HCT116 (cell line): ENCODE measurements at regions not wholly inside any gene's neighbourhood (a gene's known extent, or its start where the extent isn't known, plus 50 kb on each side); places are given as distances from the start of the nearest gene placed in this dataset.

Experiments
- ATAC-seq: fragments of 200-7000 bp; cut with Tn5 transposase; 2 replicates; pipeline ENCODE4 v1.9.1; 2020; ENCODE audit warnings: mild to moderate bottlenecking, moderate library complexity
- BruUV-seq: library from RNA; stranded (reverse); fragments of 400-500 nt; replicated peaks from 2 replicates; lab custom pipeline; 2021; lab: Mats Ljungman, UMichigan
- CTCF ChIA-PET: fragments of 300-600 bp; sonication (Branson Sonifier 250); formaldehyde crosslinking; loops from one replicate; lab custom pipeline; 2021; ENCODE audit warnings: antibody characterized with exemption; lab: Charles Lee
- POLR2A ChIA-PET: fragments of 300-600, 350-600 bp; sonication (Branson Sonifier 250); formaldehyde crosslinking; loops from one replicate; lab custom pipeline; 2021; ENCODE audit warnings: antibody characterized with exemption; lab: Charles Lee
- RAD21 ChIA-PET, 2 experiments: fragments of 300-600 bp; sonication (Branson Sonifier 250); formaldehyde crosslinking; loops; one replicate each; lab custom pipeline; 2023; ENCODE audit warnings: low total read pairs in 2 of 2; ENCODE audit not compliant: uncharacterized antibody in 2 of 2, unreplicated experiment in 2 of 2, low non-redundant PET in 1 of 2; lab: Charles Lee
- DNase-seq: peaks from one replicate; pipeline ENCODE4 v3.0.0-alpha.2; 2010; ENCODE audit warnings: low read depth, low spot score
- H2AFZ ChIP-seq: fragments of 200-600 bp; shearing (Covaris generic), sonication (generic); 2 replicates; pipeline ENCODE4 v1.6.1; 2017; ENCODE audit warnings: low read depth, mixed run types, mixed read lengths, antibody characterized with exemption, low read length; ENCODE audit not compliant: poor library complexity, severe bottlenecking
- H3K27ac ChIP-seq: 2 replicates; pipeline ENCODE4 v1.5.1; 2012; ENCODE audit warnings: low read depth, low read length
- H3K27me3 ChIP-seq: fragments of 200-600 bp; sonication (generic); 2 replicates; pipeline ENCODE4 v1.6.1; 2016; ENCODE audit warnings: mixed run types, low read length, mixed read lengths; ENCODE audit not compliant: insufficient read depth
- H3K36me3 ChIP-seq, 2 experiments: fragments of 200-500 bp in 1 of 2; fragments of 200-600 bp in 1 of 2; sonication (Bioruptor generic) in 1 of 2; sonication (generic) in 1 of 2; 2 replicates each; pipeline versions ENCODE4 v1.5.1 to v1.6.1; 2014 to 2016; ENCODE audit warnings: low read length in 2 of 2, inconsistent platforms in 1 of 2, mixed read lengths in 1 of 2, mixed run types in 1 of 2; ENCODE audit not compliant: insufficient read depth in 2 of 2, control insufficient read depth in 1 of 2
- H3K4me1 ChIP-seq, 2 experiments: fragments of 200-600 bp in 1 of 2; sonication (generic) in 1 of 2; 2 replicates each; pipeline versions ENCODE4 v1.5.1 to v1.6.1; 2012 to 2017; ENCODE audit warnings: low read length in 2 of 2, inconsistent platforms in 1 of 2, mild to moderate bottlenecking in 1 of 2, mixed read lengths in 1 of 2, mixed run types in 1 of 2, moderate library complexity in 1 of 2; ENCODE audit not compliant: insufficient read depth in 2 of 2, control insufficient read depth in 1 of 2
- H3K4me2 ChIP-seq: fragments of 200-600 bp; sonication (generic); 2 replicates; pipeline ENCODE4 v1.6.1; 2017; ENCODE audit warnings: mixed run types, low read length, mixed read lengths
- H3K4me3 ChIP-seq, 2 experiments: fragments of 200-600 bp in 1 of 2; sonication (generic) in 1 of 2; replicated peaks in 1 of 2; 2 replicates each; pipeline ENCODE4 v1.5.1; 2011 to 2016; ENCODE audit warnings: low read length in 2 of 2, control low read depth in 1 of 2, low read depth in 1 of 2, mild to moderate bottlenecking in 1 of 2, mixed read lengths in 1 of 2, mixed run types in 1 of 2
- H3K79me2 ChIP-seq: fragments of 200-600 bp; sonication (generic); 2 replicates; pipeline ENCODE4 v1.6.1; 2017; ENCODE audit warnings: mild to moderate bottlenecking, mixed run types, low read length, moderate library complexity, mixed read lengths; ENCODE audit not compliant: insufficient read depth
- H3K9ac ChIP-seq: fragments of 200-600 bp; sonication (generic); 2 replicates; pipeline ENCODE4 v1.6.1; 2016; ENCODE audit warnings: low read length, mixed read lengths
- H3K9me2 ChIP-seq: fragments of 200-600 bp; sonication (generic), shearing (Covaris generic); 2 replicates; pipeline ENCODE4 v1.6.1; 2017; ENCODE audit warnings: mixed run types, mild to moderate bottlenecking, moderate library complexity; ENCODE audit not compliant: insufficient read depth
- H3K9me3 ChIP-seq, 2 experiments: fragments of 200-500 bp in 1 of 2; fragments of 200-600 bp in 1 of 2; sonication (Bioruptor generic) in 1 of 2; sonication (generic) in 1 of 2; 2 replicates each; pipeline ENCODE4 v1.6.1; 2014 to 2017; ENCODE audit warnings: low read length in 2 of 2, mixed read lengths in 2 of 2, inconsistent platforms in 1 of 2, low read depth in 1 of 2, mild to moderate bottlenecking in 1 of 2, mixed run types in 1 of 2, moderate library complexity in 1 of 2; ENCODE audit not compliant: control insufficient read depth in 1 of 2, insufficient read depth in 1 of 2
- H4K20me1 ChIP-seq: fragments of 200-600 bp; sonication (generic), shearing (Covaris generic); 2 replicates; pipeline ENCODE4 v1.6.1; 2017; ENCODE audit warnings: mixed run types, mild to moderate bottlenecking, moderate library complexity; ENCODE audit not compliant: insufficient read depth
- EZH2 ChIP-seq: fragments of 200-600 bp; sonication (generic); IDR thresholded peaks from 2 replicates; pipeline ENCODE4 v1.6.1; 2017; ENCODE audit warnings: antibody characterized with exemption, mixed run types
- FOSL1 ChIP-seq: IDR thresholded peaks from 2 replicates; pipeline ENCODE4 v1.6.1; 2012; ENCODE audit warnings: low read depth
- POLR2AphosphoS5 ChIP-seq: IDR thresholded peaks from 2 replicates; pipeline ENCODE4 v1.6.1; 2011; ENCODE audit warnings: mild to moderate bottlenecking, low read depth, low read length, moderate library complexity
- SIN3A ChIP-seq: IDR thresholded peaks from 2 replicates; pipeline ENCODE4 v1.6.1; 2012; ENCODE audit warnings: low read depth
- SRF ChIP-seq: IDR thresholded peaks from 2 replicates; pipeline ENCODE4 v1.6.1; 2012; ENCODE audit warnings: low read depth
- ZFX ChIP-seq: fragments of 450-650 bp; IDR thresholded peaks from 2 replicates; pipeline ENCODE4 v1.6.1; 2017
- intact Hi-C: fragments of 100-400 bp; cut with micrococcal nuclease; formaldehyde crosslinking; loops from 2 replicates; pipeline ENCODE4 v1.10.0; 2022

DNA sequence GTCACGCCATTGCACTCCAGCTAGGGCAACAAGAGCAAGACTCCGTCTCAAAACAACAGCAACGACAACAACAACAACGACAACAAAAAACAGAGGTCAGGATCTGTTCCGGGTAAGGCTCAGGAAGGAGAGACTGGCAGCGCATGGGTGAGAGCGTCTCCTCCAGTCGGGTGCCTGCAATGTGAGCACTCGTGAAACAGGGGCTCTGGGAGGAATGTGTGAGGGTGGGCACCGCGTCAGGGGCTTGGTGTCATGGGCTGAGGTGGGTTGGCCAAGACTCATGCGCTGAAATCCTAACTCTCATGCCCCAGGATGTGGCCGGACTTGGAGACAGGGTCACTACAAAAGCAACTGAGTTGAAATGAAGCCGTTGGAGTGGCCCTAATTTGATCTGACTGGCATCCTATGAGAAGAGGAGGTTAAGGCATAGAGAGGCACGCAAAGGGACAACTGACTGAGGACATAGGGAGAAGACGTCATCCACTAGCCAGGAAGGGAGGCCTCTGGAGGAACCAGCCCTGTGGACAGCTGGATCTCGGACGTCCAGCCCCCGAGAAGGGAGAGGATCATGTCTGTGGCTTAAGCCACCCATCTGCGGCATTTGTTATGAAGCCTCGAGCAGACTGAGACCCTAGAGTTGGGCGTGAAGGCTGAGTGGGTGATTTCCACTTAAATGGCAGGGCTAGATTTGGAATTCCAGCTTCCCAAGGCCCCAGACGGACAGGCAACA lies 241.5 kb upstream of the PITRM1 start:
- no peak for DNase-seq
- no peaks in the 10 kb centered on the region for H3K4me1 ChIP-seq
- POLR2A ChIA-PET, result no interaction called here
- RAD21 ChIA-PET, result no interaction called here
- H4K20me1 ChIP-seq, result no peaks in the 10 kb centered on the region
- no peak overlapping the region for H3K9ac ChIP-seq
- no peak overlapping the region for H3K4me2 ChIP-seq
- no TSS peak for BruUV-seq
- CTCF ChIA-PET, result no interaction called here
- TF ChIP-seq SIN3A (no peak), FOSL1 (no peak), EZH2 (no peak), SRF (no peak)
- no peaks in the 10 kb centered on the region for H3K36me3 ChIP-seq
- no peak overlapping the region for H3K27ac ChIP-seq
- no peak overlapping the region for H2AFZ ChIP-seq
- no peak overlapping the region for H3K4me3 ChIP-seq
- no peaks in the 10 kb centered on the region for H3K9me2 ChIP-seq
- intact Hi-C loops, result no loop called here
- no peak for ATAC-seq
- no peaks in the 10 kb centered on the region for H3K79me2 ChIP-seq
- no peaks in the 10 kb centered on the region for H3K27me3 ChIP-seq
- no peaks in the 10 kb centered on the region for H3K9me3 ChIP-seq

DNA sequence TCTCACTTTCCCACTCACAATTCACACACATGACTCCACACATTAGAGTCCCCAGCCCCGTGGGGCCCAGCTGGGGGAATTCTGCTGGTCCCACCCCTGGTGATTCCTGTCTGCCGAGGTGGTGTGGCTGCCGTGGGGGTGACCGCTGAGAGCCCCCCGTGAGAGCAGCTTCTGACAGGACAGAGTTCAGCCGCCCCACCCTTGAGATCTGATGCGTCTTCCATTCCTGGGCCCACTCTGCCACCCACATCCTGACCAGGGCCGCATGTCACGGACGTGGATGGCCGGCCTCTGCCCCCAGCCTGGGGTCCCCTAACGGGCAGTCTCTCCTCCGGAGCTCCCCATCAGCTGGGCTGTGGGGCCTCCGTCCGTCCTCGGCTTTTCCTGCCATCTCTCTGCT lies 240.1 kb upstream of the PITRM1 start:
- H3K4me3 ChIP-seq, result no peak overlapping the region
- TF ChIP-seq POLR2AphosphoS5 (no peak), ZFX (no peak)
- TF ChIP-seq, all 23 proteins: peak for 0
- H3K4me2 ChIP-seq, result no peak overlapping the region
- H2AFZ ChIP-seq, result no peak overlapping the region
- no peaks in the 10 kb centered on the region for H4K20me1 ChIP-seq
- H3K9me3 ChIP-seq, result no peaks in the 10 kb centered on the region
- H3K4me1 ChIP-seq, result no peaks in the 10 kb centered on the region
- H3K9me2 ChIP-seq, result no peaks in the 10 kb centered on the region
- ChIA-PET RAD21 (no interaction called here), POLR2A (no interaction called here), CTCF (no interaction called here)
- H3K79me2 ChIP-seq, result no peaks in the 10 kb centered on the region
- H3K9ac ChIP-seq, result no peak overlapping the region
- intact Hi-C loops, result no loop called here
- no peak overlapping the region for H3K27ac ChIP-seq
- ATAC-seq, result no peak
- no peaks in the 10 kb centered on the region for H3K36me3 ChIP-seq
- DNase-seq, result no peak
- H3K27me3 ChIP-seq, result no peaks in the 10 kb centered on the region
- BruUV-seq, result no TSS peak
